Naive B cell (primary cell): ENCODE measurements at regions not wholly inside any gene's neighbourhood (a gene's known extent, or its start where the extent isn't known, plus 50 kb on each side); places are given as distances from the start of the nearest gene placed in this dataset.
"Not testable (repeated sequence)": the region's sequence is repeated elsewhere in the genome, so short reads cannot be mapped to it uniquely, and the experiment has no call there.

Experiments used
- ATAC-seq, 2 donors: fragments of 150-1000 bp; cut with Tn5 transposase; 2 replicates each; pipeline ENCODE4 v1.10.0; 2021; ENCODE audit warnings: low read depth in 2 of 2, mild to moderate bottlenecking in 2 of 2, moderate library complexity in 2 of 2
- DNase-seq: peaks from one replicate; pipeline ENCODE4 v3.0.0; 2022
- H3K27ac Mint-ChIP-seq, 6 donors: one replicate each; pipeline ENCODE4 v1.8.0; 2020 to 2022; ENCODE audit warnings: mild to moderate bottlenecking in 6 of 6, mixed read lengths in 6 of 6, moderate library complexity in 5 of 6, inconsistent platforms in 2 of 6
- H3K27me3 Mint-ChIP-seq, 3 donors: one replicate each; pipeline ENCODE4 v1.8.0; 2021 to 2022; ENCODE audit warnings: mixed read lengths in 3 of 3, mild to moderate bottlenecking in 1 of 3
- H3K36me3 Mint-ChIP-seq, 2 donors: one replicate each; pipeline ENCODE4 v1.8.0; 2020 to 2022; ENCODE audit warnings: mixed read lengths in 2 of 2, inconsistent platforms in 1 of 2, mild to moderate bottlenecking in 1 of 2
- H3K4me1 Mint-ChIP-seq, 3 donors: one replicate each; pipeline ENCODE4 v1.8.0; 2020 to 2022; ENCODE audit warnings: mixed read lengths in 3 of 3, inconsistent platforms in 1 of 3, mild to moderate bottlenecking in 1 of 3, moderate library complexity in 1 of 3
- H3K4me3 Mint-ChIP-seq, 8 donors: one replicate each; pipeline ENCODE4 v1.8.0; 2020 to 2022; ENCODE audit warnings: mild to moderate bottlenecking in 8 of 8, mixed read lengths in 8 of 8, moderate library complexity in 8 of 8, inconsistent platforms in 2 of 8
- H3K9me3 Mint-ChIP-seq, 7 donors: one replicate each; pipeline ENCODE4 v1.8.0; 2020 to 2022; ENCODE audit warnings: mixed read lengths in 7 of 7, mild to moderate bottlenecking in 5 of 7, inconsistent platforms in 2 of 7, moderate library complexity in 1 of 7

GRCh38 chr4:97139791-97140190 is 1003.5 kb downstream of the STPG2 start:
- peaks cover 0 to 13% of the 10 kb centered on the region in 2 donors for H3K36me3 Mint-ChIP-seq
- H3K4me1 Mint-ChIP-seq: no peaks in the 10 kb centered on the region
- peaks cover 6 to 33% (median 18%) of the 10 kb centered on the region in 7 donors for H3K9me3 Mint-ChIP-seq
- H3K4me3 Mint-ChIP-seq: no peak overlapping the region
- ATAC-seq: no peak
- H3K27ac Mint-ChIP-seq: no peak overlapping the region
- H3K27me3 Mint-ChIP-seq: no peaks in the 10 kb centered on the region
- DNase-seq: no peak

- no peaks in the 10 kb centered on the region for H3K4me1 Mint-ChIP-seq
- no peak for ATAC-seq
- peaks cover 6 to 32% (median 19%) of the 10 kb centered on the region in 7 donors for H3K9me3 Mint-ChIP-seq
- H3K36me3 Mint-ChIP-seq: peaks cover 0 to 13% of the 10 kb centered on the region in 2 donors
- DNase-seq: no peak
- no peak overlapping the region for H3K4me3 Mint-ChIP-seq
- no peak overlapping the region for H3K27ac Mint-ChIP-seq
- no peaks in the 10 kb centered on the region for H3K27me3 Mint-ChIP-seq
Observed at GRCh38 chr4:97140545-97140944, 1002.7 kb downstream of the STPG2 start.

GRCh38 chr4:97141332-97141731 is 1001.9 kb downstream of the STPG2 start:
- ATAC-seq: not testable (repeated sequence)
- Mint-ChIP-seq H3K36me3 (peaks cover 0 to 13% of the 10 kb centered on the region in 2 donors), H3K9me3 (peaks cover 6 to 27% (median 20%) of the 10 kb centered on the region in 7 donors)

GRCh38 chr4:97142410-97142809 is 1000.9 kb downstream of the STPG2 start:
- Mint-ChIP-seq H3K4me1 (no peaks in the 10 kb centered on the region), H3K36me3 (peaks cover 0 to 13% of the 10 kb centered on the region in 2 donors), H3K4me3 (no peak overlapping the region), H3K27me3 (no peaks in the 10 kb centered on the region), H3K27ac (no peak overlapping the region), H3K9me3 (peaks cover 6 to 27% (median 14%) of the 10 kb centered on the region in 7 donors)
- no peak for DNase-seq
- no peak for ATAC-seq

More at GRCh38 chr4:97141332-97141731, 1001.9 kb downstream of the STPG2 start:
- H3K27ac Mint-ChIP-seq, DNase-seq, H3K4me3 Mint-ChIP-seq, H3K4me1 Mint-ChIP-seq, H3K27me3 Mint-ChIP-seq: not testable (repeated sequence)

GRCh38 chr4:97142893-97143292 is 1000.4 kb downstream of the STPG2 start:
- Mint-ChIP-seq H3K9me3 (peaks cover 6 to 27% (median 14%) of the 10 kb centered on the region in 7 donors), H3K4me1 (no peaks in the 10 kb centered on the region), H3K27ac (no peak overlapping the region), H3K4me3 (no peak overlapping the region), H3K27me3 (no peaks in the 10 kb centered on the region), H3K36me3 (peaks cover 0 to 13% of the 10 kb centered on the region in 2 donors)
- no peak for DNase-seq
- ATAC-seq: no peak

- no peak for ATAC-seq
Observed at GRCh38 chr4:97144199-97144598, 999.1 kb downstream of the STPG2 start.

GRCh38 chr4:97150966-97151365 is 992.3 kb downstream of the STPG2 start:
- no peaks in the 10 kb centered on the region for H3K4me1 Mint-ChIP-seq
- no peak overlapping the region for H3K4me3 Mint-ChIP-seq
- DNase-seq (no peak), ATAC-seq (no peak)
- no peaks in the 10 kb centered on the region for H3K36me3 Mint-ChIP-seq
- no peaks in the 10 kb centered on the region for H3K27me3 Mint-ChIP-seq
- no peak overlapping the region for H3K27ac Mint-ChIP-seq
- H3K9me3 Mint-ChIP-seq: peaks cover 0 to 4% (median 0%) of the 10 kb centered on the region in 7 donors

More at GRCh38 chr4:97144199-97144598, 999.1 kb downstream of the STPG2 start:
- DNase-seq: no peak
- Mint-ChIP-seq H3K27ac (peak overlapping the region in 1 of 6 donors; percentile 29), H3K4me3 (no peak overlapping the region), H3K27me3 (no peaks in the 10 kb centered on the region), H3K36me3 (peaks cover 0 to under 1% of the 10 kb centered on the region in 2 donors), H3K4me1 (no peaks in the 10 kb centered on the region), H3K9me3 (peaks cover 0 to 16% (median 8%) of the 10 kb centered on the region in 7 donors)

- no peaks in the 10 kb centered on the region for H3K27me3 Mint-ChIP-seq
- DNase-seq: no peak
- no peak overlapping the region for H3K4me3 Mint-ChIP-seq
- peaks cover 0 to 4% (median 0%) of the 10 kb centered on the region in 7 donors for H3K9me3 Mint-ChIP-seq
- no peak overlapping the region for H3K27ac Mint-ChIP-seq
- H3K36me3 Mint-ChIP-seq: no peaks in the 10 kb centered on the region
- ATAC-seq: no peak
- H3K4me1 Mint-ChIP-seq: no peaks in the 10 kb centered on the region
Observed at GRCh38 chr4:97152149-97152548, 991.1 kb downstream of the STPG2 start.

- Mint-ChIP-seq H3K9me3 (no peaks in the 10 kb centered on the region), H3K4me1 (no peaks in the 10 kb centered on the region), H3K27ac (no peak overlapping the region), H3K27me3 (no peaks in the 10 kb centered on the region), H3K4me3 (no peak overlapping the region), H3K36me3 (no peaks in the 10 kb centered on the region)
- ATAC-seq (no peak), DNase-seq (no peak)
Observed at GRCh38 chr4:97153042-97153441, 990.2 kb downstream of the STPG2 start.

GRCh38 chr4:97159625-97160024 is 983.7 kb downstream of the STPG2 start:
- no peak for DNase-seq
- no peak overlapping the region for H3K4me3 Mint-ChIP-seq
- no peaks in the 10 kb centered on the region for H3K27me3 Mint-ChIP-seq
- H3K9me3 Mint-ChIP-seq: peaks cover 0 to 5% (median 2%) of the 10 kb centered on the region in 7 donors
- no peak overlapping the region for H3K27ac Mint-ChIP-seq
- no peak for ATAC-seq
- no peaks in the 10 kb centered on the region for H3K4me1 Mint-ChIP-seq
- H3K36me3 Mint-ChIP-seq: no peaks in the 10 kb centered on the region

- H3K9me3 Mint-ChIP-seq: peaks cover 0 to 10% (median 7%) of the 10 kb centered on the region in 7 donors
- no peak overlapping the region for H3K4me3 Mint-ChIP-seq
Observed at GRCh38 chr4:97185233-97185632, 958.0 kb downstream of the STPG2 start.

GRCh38 chr4:97197106-97197505 is 946.2 kb downstream of the STPG2 start:
- no peaks in the 10 kb centered on the region for H3K27me3 Mint-ChIP-seq
- H3K27ac Mint-ChIP-seq: no peak overlapping the region
- no peak overlapping the region for H3K4me3 Mint-ChIP-seq
- peaks cover 0 to 9% (median 3%) of the 10 kb centered on the region in 7 donors for H3K9me3 Mint-ChIP-seq
- DNase-seq (no peak), ATAC-seq (no peak)
- no peaks in the 10 kb centered on the region for H3K36me3 Mint-ChIP-seq
- H3K4me1 Mint-ChIP-seq: no peaks in the 10 kb centered on the region

More at GRCh38 chr4:97185233-97185632, 958.0 kb downstream of the STPG2 start:
- no peaks in the 10 kb centered on the region for H3K4me1 Mint-ChIP-seq
- H3K27me3 Mint-ChIP-seq: no peaks in the 10 kb centered on the region
- no peaks in the 10 kb centered on the region for H3K36me3 Mint-ChIP-seq
- no peak for DNase-seq
- ATAC-seq: no peak
- H3K27ac Mint-ChIP-seq: no peak overlapping the region

GRCh38 chr4:97208749-97209148 is 934.5 kb downstream of the STPG2 start:
- peaks cover 0 to 9% (median 0%) of the 10 kb centered on the region in 7 donors for H3K9me3 Mint-ChIP-seq
- no peaks in the 10 kb centered on the region for H3K4me1 Mint-ChIP-seq
- H3K36me3 Mint-ChIP-seq: no peaks in the 10 kb centered on the region
- H3K27me3 Mint-ChIP-seq: no peaks in the 10 kb centered on the region
- H3K27ac Mint-ChIP-seq: no peak overlapping the region
- H3K4me3 Mint-ChIP-seq: no peak overlapping the region
- ATAC-seq (no peak), DNase-seq (no peak)

- Mint-ChIP-seq H3K27me3 (no peaks in the 10 kb centered on the region), H3K4me3 (no peak overlapping the region), H3K4me1 (no peaks in the 10 kb centered on the region), H3K9me3 (peaks cover 0 to 10% (median 2%) of the 10 kb centered on the region in 7 donors), H3K27ac (no peak overlapping the region), H3K36me3 (no peaks in the 10 kb centered on the region)
- ATAC-seq (no peak), DNase-seq (no peak)
Observed at GRCh38 chr4:97215409-97215941, 927.8 kb downstream of the STPG2 start.
